ENCODE measurements at regions not wholly inside any gene's neighbourhood (a gene's known extent, or its start where the extent isn't known, plus 50 kb on each side); places are given as distances from the start of the nearest gene placed in this dataset.

DNA sequence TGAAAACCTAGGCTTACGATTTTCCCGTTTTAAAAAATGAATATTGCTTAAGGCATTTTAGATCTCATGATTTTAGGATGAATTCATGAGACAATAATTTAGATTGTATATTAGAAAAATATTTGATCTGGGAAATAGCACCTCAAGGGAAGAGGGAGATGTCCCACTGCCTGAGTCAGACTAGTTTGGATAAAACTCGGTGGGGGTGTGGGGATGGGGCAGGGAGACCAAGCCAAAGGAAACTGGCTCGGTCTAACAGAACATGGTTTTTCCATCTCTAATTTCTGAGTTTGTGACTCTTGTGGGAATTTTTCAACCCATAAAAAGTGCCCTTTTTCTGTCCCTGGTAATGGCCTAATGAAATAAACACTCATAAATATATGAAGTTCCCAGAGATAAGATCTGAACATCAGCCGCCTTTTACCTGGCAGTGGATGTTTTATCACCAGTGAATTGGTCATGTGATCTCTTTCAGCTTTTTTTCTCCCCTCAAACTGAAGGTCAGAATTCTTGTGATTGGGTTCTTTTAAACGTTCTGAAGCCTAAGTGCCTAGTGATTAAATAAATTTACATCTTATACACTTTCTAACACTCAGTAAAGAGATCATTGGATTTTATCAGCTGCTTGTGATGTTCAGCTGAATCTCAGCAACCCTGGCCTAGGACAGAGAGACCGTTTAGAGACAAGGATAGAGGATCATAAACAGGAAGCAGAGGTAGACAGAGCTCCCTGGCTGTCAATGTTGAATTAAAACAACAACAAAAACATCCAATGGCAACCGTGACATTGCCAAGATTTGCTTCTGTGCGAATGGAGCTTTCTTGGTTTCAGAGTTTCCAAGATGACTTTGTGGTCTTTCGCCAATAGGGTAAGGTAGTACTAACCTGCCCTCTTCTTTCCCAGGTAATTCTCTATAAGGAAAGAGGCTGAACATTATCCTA, 1038.2 kb downstream of the MCTP2 start:
- no peak for DNase-seq (ENCODE audit: extremely low read depth in 1 of 2, low read depth in 1 of 2)

DNA sequence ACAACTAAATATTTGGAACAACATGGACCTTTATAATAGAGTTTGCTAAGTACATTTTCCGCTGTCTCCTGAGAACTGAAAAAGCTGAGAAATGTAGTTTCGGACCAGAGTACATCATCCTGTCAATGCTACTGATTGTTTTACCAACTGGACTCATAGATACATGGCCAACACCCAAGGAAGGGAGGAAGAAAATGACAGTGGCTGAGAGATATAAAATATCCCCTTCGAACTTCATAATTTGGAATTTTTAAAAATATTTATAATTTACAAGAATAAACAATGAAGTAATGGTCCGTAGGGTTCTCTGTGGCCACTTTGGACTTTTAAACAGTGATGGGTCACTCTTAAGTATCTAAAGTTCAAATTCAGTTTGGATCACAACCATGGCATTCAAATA, 1042.7 kb downstream of the MCTP2 start:
- DNase-seq (ENCODE audit: extremely low read depth in 1 of 2, low read depth in 1 of 2), result no peak

DNA sequence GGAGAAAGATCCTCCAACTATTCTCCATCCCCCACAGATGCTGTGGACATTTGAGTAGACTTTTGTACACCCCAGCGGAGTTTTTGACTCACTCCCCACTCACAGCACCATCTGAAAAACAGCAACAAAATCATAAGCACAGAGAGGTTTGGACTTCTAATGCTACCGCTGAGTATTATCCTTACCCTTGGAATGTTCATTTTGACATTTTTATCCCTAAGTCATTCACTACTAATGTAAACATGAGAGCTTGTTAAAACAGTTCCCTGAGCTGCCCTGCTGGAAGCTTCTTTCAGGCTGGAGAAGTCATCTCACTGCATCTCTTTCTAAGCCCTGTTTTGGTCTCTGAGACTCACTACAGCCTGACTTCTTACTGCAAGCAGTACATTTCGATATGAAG, 1045.9 kb downstream of the MCTP2 start:
- DNase-seq (ENCODE audit: extremely low read depth in 1 of 2, low read depth in 1 of 2), result no peak

DNA sequence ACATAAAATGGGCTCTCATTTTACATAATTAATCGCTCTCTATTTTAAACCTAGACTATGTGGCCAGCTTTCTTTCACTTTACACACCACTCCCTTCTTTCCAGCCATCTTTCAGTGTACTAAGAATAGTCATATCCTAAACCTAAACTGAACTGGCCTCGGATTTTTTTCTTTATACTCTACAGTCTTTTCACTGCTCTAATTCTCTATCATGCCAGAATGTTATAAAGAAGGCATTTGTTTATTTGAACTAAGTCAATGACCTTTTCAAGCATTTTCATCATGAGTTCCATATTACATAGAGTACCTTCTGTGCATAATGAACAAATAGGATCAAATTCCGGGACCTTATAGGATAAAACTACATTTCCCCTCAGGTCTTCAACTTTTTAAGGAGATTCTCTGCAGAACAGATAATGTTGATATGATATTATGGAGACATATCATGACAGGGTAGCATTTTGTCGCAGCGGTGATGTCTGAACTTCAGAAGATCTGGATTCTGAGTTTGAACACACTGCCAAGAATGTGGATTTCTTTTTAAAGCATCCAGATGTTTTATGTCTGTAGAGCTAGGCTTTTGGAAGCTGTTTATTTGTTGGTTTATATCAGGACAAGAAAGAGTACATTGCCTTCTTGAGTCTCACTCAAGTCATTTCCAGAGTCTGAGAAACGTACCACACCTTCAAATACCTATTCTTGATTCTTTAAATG, 1047.3 kb downstream of the MCTP2 start:
- no peak for DNase-seq (ENCODE audit: extremely low read depth in 1 of 2, low read depth in 1 of 2)

DNA sequence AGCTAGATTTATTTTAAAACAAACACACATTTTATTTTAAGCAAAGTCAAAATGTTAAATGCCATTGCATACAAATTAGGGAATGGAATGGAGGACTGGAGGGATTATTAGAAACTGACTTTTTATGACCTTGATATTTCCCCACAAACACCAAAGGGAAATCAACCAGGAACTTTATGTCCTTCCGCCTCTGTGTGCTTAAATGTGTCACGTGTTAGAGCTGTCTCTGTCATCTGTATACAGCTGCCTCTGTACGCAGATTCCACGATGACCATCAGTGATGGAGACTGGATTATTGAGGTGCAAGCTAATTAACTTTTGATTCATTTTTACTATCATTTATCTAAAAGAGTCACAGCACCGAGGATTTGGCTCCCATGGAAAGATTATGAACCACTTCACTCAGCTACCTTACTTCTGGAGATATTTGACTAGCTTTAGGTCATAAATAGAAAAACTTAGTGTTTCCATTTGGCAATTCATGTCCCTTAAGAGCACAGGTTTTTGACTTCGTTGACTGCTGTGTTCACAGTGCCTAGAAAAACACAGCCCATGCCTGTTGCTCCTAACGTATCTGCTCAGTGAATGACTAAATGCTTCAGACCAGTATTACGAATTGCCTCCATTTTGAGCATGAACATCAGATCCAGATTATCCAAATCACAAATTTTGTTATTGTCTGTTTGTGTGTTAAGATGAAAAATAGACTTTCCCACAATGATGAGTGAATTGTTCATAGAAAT, 1048.1 kb downstream of the MCTP2 start:
- no peak for DNase-seq (ENCODE audit: extremely low read depth in 1 of 2, low read depth in 1 of 2)

DNA sequence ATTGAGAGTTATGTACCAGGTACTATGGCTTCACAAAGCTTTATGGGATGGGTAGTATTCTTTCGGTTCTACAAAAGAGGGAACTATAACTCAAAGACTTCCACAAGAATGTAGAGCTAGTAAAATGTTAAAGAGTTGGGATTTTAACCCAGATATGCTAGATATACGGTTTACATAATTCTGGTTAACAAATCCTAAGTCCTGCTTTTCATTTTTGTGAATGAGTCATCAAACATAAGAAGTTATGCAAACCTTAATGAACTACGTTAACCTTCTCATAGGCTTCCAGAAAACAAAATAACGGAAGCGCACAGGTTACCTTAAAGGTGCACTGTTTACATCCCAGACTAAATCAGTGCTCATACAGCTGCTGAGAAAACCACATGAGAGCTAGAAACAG, 1049.3 kb downstream of the MCTP2 start:
- DNase-seq (ENCODE audit: extremely low read depth in 1 of 2, low read depth in 1 of 2), result no peak

DNA sequence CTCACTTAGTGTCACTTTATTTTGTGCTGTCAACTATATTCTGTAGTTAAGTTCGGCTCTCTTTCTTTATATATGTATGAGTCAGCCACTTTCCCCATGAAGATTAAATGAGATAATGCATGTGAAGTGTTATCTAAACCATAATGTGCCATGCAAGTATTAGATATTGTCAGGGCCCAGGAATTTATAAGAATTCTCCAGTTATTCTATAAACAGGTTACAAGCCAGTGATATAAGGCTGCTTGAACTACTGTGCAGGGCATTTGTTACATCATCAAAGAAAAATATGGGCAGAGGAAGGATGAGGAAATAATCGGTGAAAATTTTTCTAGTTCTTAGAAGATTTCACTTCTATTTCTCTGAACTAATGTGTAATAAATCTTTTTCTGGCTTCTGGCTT, 1049.0 kb upstream of the NR2F2 start:
- no peak for DNase-seq (ENCODE audit: extremely low read depth in 1 of 2, low read depth in 1 of 2)

DNA sequence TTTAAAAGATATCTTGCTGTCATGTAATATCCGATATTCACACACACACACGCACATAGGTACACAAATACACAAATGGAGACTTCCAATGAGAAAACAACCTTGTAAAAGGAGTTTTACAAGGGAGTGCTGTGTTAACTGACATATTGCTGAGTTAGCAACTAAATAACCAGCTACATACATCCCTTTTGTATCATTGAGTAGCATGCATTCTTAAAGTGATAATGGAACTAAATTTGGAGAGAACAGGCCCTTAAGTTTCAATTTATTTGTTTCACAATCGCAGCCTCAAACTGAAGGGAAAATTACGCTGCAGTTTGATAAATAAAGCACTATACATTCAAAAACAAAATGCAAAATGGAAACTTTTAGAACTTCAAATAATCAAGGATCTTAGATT, 1046.0 kb upstream of the NR2F2 start:
- DNase-seq (ENCODE audit: extremely low read depth in 1 of 2, low read depth in 1 of 2), result no peak

DNA sequence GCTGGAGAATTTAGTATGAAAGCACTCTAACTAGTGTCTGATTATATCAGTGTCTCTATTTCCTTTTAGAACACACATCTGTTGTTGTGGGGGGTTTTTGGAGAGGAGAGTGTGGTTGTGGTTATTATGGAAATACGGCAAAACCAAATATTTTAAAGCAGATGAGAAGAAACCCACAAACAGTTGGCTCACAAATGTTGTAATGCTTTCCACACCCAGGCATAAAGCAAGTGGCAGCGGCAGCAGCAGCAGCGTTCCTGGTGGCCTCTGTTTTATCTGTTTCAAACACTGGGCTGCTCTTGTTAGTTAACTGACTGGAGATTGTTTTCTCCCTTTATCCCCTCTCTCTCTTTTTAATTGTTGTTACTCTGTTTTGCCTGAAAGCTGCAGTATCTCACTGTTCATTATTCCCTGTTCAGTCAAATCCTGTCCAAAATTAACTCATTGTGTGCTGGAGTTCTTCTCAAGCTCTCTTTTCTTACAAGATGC, 1045.5 kb upstream of the NR2F2 start:
- DNase-seq (ENCODE audit: extremely low read depth in 1 of 2, low read depth in 1 of 2), result no peak

DNA sequence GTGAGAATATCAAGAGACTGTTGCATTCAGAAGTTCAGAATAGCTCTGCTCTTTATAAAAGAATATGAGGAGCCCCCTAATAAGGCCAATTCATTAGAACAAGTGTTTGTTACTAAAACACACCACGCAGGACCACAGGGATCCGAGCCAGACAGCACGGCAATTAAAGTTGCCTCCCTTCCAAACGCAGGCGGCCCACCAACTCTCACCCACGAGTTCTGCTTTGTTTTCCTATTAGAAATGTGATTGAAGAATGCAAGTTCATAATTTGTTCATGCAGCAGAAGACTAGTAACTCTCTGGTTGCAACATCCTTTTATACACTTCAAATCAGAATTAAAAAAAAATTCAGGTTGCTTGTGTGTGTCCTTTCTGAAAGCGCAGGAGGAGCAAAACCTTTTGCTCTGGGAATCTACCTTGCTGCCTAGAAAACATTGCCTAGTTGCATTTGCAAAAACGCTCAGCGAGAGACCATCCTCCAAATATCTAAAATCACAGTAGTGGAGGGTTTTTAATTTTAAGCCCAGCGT, 1044.1 kb upstream of the NR2F2 start:
- no peak for DNase-seq (ENCODE audit: extremely low read depth in 1 of 2, low read depth in 1 of 2)

DNA sequence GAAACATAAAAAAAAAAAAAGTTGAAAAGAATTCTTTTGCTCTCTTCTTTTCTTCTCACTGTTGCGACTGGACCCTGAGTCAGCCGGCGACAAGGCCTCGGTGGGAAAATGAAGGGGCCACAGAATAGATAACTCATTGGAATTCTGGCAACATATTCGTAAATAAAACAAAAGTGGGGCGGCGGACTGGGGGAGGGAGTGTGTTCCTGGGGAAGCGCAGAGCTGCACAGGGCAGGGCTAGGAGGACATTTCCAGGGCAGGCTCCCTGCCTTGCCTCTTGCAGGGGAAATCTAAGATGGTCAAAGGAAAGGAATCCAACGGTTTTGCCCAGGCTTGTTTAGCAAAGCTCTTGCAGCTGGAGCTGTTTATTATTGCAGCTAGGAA, 1042.8 kb upstream of the NR2F2 start:
- no peak for DNase-seq (ENCODE audit: extremely low read depth in 1 of 2, low read depth in 1 of 2)

DNA sequence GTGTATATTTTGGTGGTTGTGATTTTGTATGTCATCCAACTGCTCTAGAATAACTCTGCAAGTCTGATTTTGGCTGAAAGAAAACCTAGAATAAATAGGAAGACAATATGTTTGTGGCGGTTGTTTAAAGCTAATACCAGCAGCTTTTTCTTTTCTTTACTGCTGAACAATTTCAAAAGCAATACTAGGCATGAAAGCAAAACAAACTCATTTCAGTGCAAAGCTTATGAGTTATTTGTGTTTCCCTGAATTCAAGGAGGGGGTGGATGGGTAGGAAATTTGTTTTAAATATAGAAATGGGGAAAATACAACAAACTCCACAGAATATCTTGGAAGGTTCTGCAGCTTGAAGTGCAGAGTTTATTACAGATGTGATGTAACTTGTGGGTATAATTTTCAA, 1041.9 kb upstream of the NR2F2 start:
- no peak for DNase-seq (ENCODE audit: extremely low read depth in 1 of 2, low read depth in 1 of 2)

DNA sequence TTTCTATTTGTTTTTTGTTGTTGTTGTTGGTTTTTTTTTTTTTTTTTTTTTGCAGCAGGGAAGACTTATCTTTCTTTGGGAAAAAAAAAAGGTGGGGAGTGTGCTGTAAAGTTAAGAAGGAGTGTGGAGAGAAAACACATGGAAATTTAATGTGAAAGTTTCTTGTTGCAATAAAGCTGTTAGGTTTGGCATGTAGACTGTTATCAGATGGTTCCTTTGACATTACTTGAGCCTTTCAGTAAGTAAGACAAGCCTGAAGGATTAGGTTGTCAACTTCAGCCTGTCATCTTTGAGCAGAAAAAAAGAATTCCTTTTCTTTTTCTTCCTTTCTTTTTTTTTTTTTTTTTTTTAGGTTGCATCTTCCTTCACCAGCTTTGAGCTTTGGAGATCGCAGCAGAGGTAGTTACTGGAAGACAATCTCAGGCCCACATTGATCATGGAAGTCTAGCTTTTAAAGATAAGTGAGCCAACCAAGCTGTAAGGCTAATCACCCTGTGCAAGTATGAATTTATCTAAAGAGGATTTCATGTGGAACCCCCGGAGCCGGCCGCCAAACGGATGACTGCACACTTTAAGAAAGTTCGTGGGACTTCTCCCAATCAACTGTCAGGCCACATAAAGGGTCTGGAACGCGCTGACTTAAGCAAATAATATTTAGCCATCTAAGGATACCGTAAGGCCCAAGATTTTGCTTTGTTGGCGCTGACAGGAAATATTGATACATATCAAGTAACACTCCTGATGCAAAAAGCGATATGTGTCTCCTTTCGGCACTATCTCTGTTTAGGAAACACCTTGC, 1040.1 kb upstream of the NR2F2 start:
- DNase-seq (ENCODE audit: extremely low read depth in 1 of 2, low read depth in 1 of 2), result no peak

DNA sequence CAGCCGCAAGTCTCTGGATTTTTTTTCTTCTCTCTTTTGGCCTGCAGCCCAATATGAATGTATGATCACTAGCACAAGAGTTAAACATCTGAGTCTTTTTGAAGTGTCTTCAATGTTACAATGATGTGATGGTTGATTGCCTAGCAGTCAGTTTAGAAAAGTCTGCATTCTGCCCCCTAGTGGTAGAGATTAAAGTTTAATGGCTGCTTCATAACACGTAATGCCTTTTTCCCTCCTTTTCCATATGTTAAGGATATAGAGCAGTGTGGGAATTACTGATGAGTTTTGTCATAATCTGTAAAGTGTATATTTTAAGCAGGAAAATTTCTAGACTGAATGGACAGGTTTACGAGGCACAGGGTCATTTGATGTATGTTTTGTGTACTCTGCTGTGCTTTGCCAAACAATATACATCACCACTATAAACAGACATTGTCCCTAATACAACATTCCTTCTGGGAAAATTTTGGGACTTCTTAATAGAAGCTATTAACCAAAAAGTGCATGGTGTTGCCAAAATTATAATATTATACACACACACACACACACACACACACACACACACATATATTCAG, 1038.5 kb upstream of the NR2F2 start:
- no peak for DNase-seq (ENCODE audit: extremely low read depth in 1 of 2, low read depth in 1 of 2)

DNA sequence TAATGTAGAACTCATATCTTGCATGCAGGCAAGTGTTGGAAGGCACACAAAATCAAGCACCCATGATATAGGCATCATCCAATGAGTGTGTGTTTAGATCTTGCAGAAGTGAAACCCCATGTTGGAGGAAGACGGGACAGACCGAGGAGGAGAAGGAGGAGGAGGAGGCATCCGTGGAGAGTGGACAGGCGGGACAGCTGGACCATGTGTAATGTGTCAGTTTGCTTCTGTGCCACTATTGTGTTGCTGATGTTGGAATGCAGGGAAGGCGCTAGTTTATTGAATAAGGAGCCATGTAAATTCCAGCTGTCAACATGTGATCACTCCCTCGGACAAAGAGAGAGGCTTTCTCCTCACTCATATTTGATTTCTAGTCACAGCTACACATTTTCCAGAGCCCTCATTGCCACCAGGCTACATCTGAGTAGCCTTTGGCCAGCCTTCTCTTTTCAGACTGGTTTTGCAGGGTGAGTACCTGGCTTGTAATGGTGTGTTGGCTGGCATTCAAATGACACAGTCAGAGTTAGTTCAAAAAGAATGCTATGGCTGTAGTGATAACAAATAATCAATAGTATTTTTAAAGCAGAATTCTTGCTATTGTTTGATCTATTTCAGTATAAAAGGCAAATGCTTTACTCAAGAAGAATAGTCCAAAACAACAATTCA, 1037.6 kb upstream of the NR2F2 start:
- DNase-seq (ENCODE audit: extremely low read depth in 1 of 2, low read depth in 1 of 2), result no peak

DNA sequence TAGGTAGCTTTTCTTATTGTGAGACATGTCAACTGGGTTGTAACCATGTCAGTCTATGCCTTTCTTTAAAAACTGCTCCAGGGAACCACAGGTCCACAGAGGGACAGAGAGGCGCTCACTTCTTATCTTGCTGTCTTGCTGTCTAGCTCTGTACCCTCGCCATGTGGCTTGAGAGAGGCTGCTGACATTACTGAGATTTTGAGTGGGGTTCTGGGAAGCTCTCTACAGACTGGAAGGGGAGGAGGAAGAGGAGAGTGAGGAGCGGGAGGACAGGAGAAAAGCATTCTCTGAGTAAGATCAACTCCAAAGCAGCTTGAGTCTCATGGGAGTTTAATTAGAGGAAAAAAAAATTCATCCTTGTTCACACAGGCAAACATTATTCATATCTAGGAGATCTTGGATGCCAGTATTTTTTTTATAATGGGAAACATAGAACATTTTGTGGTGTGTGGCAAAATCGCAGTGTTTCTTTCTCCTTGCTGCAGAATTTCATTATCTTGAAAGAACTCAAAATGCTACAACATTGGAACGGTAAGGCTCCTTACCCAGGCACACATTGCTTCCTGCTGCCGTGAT, 1037.0 kb upstream of the NR2F2 start:
- no peak for DNase-seq (ENCODE audit: extremely low read depth in 1 of 2, low read depth in 1 of 2)

DNA sequence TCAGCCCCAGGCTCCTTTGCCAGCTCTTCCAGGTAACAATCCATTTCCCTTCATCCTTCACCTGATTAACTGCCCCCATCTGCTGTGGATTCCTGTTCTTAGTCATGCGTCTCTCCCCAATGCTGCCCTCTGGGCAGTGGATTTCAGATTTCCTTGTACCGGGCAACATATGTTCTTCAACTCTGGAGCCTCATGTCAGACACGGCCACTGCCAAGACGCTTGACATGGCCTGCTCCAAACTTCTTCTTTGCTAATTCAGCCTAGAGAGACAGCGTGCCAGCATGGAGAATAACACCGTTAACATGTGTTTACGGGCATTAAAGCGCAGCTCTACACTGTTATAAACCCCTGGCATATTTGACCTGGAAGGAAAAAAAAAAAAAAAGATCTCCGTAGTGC, 1035.1 kb upstream of the NR2F2 start:
- DNase-seq (ENCODE audit: extremely low read depth in 1 of 2, low read depth in 1 of 2), result no peak

DNA sequence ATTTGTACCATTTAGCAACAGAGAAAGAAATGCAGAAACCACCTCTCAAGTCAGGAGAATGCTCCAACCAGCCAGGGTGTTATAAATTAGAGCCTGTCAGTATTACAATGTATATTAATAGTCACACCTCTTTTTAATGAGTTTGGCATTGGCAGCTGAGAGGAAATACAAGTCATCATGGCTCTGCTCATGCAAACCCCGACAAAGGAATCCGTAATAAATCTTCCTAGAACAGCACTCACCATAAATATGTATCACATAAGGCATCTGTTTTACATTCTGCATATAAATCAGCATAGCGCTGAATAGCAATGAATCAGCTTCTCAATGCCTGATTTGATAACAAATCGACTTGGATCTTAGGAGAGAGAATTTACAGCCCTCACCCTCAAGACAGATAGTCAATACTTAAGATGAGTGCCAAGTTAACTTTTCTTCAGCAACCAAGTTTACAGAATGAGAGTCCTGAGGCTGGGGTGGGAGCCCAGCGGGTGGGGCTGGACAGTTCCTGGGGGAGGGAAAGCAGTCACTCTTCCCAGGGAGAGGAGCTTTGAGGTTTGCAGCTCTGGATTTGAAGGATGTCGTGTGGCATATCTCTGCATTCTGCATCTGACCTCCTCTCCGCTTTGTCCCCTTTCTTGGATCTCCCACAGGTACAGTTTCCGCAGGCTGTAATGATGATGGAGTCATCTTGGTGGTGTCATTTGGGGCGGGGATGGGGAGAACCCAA, 1034.4 kb upstream of the NR2F2 start:
- DNase-seq (ENCODE audit: extremely low read depth in 1 of 2, low read depth in 1 of 2), result no peak

DNA sequence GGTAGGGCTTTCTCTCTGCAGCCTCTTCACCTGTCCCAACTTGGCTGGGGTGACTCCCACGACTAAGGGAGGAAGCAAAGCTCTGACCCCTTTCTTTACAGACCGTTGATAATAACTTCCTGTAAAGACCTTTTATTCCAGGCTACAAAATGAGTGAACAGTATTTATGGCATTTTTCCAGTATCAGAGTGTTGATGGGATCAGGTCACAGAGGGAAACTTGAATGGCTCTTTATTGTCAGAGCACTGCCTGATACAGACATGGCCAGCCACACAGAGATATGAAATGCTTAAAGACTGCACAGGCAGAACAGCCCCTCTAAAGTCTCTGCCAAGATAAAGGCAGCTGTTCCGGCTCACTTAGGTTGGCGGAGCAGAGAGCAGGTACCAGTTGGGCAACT, 1033.9 kb upstream of the NR2F2 start:
- no peak for DNase-seq (ENCODE audit: extremely low read depth in 1 of 2, low read depth in 1 of 2)

Measured in activated CD8-positive, alpha-beta memory T cell treated with anti-CD3 and anti-CD28 coated beads for 1 hour (primary cell).